GM12878 (cell line): ENCODE measurements at regions not wholly inside any gene's neighbourhood (a gene's known extent, or its start where the extent isn't known, plus 50 kb on each side); places are given as distances from the start of the nearest gene placed in this dataset.

Experiments
- ATAC-seq: fragments of 200-7000 bp; cut with Tn5 transposase; 3 replicates; pipeline ENCODE4 v1.9.1; 2020; ENCODE audit warnings: mild to moderate bottlenecking, moderate library complexity
- BruUV-seq: library from RNA; stranded (reverse); fragments of 400-500 nt; replicated peaks from 2 replicates; lab custom pipeline; 2021; lab: Mats Ljungman, UMichigan
- CTCF ChIA-PET: fragments of 300-600 bp; sonication (Branson Sonifier 250); formaldehyde crosslinking; extraction: SDS; loops from one replicate; lab custom pipeline; 2021; ENCODE audit warnings: inconsistent platforms; lab: Yijun Ruan, JAX
- POLR2A ChIA-PET: fragments of 350-600 bp; formaldehyde crosslinking; extraction: SDS; loops from one replicate; lab custom pipeline; 2021; ENCODE audit warnings: inconsistent platforms; lab: Charles Lee
- RAD21 ChIA-PET: fragments of 300-600 bp; sonication (Branson Sonifier 250); formaldehyde crosslinking; loops from one replicate; lab custom pipeline; 2023; ENCODE audit warnings: antibody characterized with exemption; ENCODE audit not compliant: unreplicated experiment; lab: Charles Lee
- SMC1A ChIA-PET: fragments of 300-600 bp; sonication (Branson Sonifier 250); formaldehyde crosslinking; loops from one replicate; lab custom pipeline; 2023; ENCODE audit not compliant: unreplicated experiment, uncharacterized antibody; lab: Charles Lee
- DNase-seq: peaks from one replicate; pipeline ENCODE4 v3.0.0-alpha.2; 2011; ENCODE audit warnings: low read depth, low spot score
- FAIRE-seq: peaks from 3 replicates; lab custom pipeline; 2011; peaks lifted over from hg19 to GRCh38; lab: Jason Lieb, UNC
- H2AFZ ChIP-seq: 2 replicates; pipeline ENCODE4 v1.6.0; 2011; ENCODE audit warnings: low read depth, low read length, control low read depth; ENCODE audit not compliant: control insufficient read depth
- H3K27ac ChIP-seq: 2 replicates; pipeline ENCODE4 v1.5.1; 2011; ENCODE audit warnings: control low read depth; ENCODE audit not compliant: control insufficient read depth, insufficient read depth
- H3K27me3 ChIP-seq, 2 experiments: replicated peaks in 1 of 2; 2 replicates each; pipeline versions ENCODE4 v1.6.0 to v1.6.1; 2011; ENCODE audit warnings: low read length in 1 of 2; ENCODE audit not compliant: control insufficient read depth in 2 of 2, insufficient read depth in 2 of 2
- H3K36me3 ChIP-seq, 2 experiments: 2 replicates each; pipeline ENCODE4 v1.5.1; 2011; ENCODE audit warnings: low read length in 1 of 2; ENCODE audit not compliant: control insufficient read depth in 2 of 2, insufficient read depth in 2 of 2
- H3K4me1 ChIP-seq: 2 replicates; pipeline ENCODE4 v1.6.1; 2011; ENCODE audit warnings: mild to moderate bottlenecking, low read length, moderate library complexity, mixed read lengths; ENCODE audit not compliant: control insufficient read depth, insufficient read depth
- H3K4me2 ChIP-seq: 2 replicates; pipeline ENCODE4 v1.6.0; 2011; ENCODE audit warnings: control low read depth; ENCODE audit not compliant: control insufficient read depth, insufficient read depth
- H3K4me3 ChIP-seq: fragments of 200-600 bp; sonication (generic); 2 replicates; pipeline ENCODE4 v1.5.1; 2016
- H3K79me2 ChIP-seq: 2 replicates; pipeline ENCODE4 v1.6.0; 2011; ENCODE audit warnings: low read length; ENCODE audit not compliant: control insufficient read depth, insufficient read depth
- H3K9ac ChIP-seq: 2 replicates; pipeline ENCODE4 v1.8.0; 2011; ENCODE audit warnings: low read length, control low read depth, mixed read lengths; ENCODE audit not compliant: control insufficient read depth, insufficient read depth
- H3K9me3 ChIP-seq: replicated peaks from 3 replicates; pipeline ENCODE4 v1.5.1; 2011; ENCODE audit warnings: mild to moderate bottlenecking, low read length; ENCODE audit not compliant: control insufficient read depth, insufficient read depth
- H4K20me1 ChIP-seq: 2 replicates; pipeline ENCODE4 v1.6.0; 2011; ENCODE audit not compliant: control insufficient read depth, insufficient read depth
- ASH2L ChIP-seq: fragments of 300-600, 200-600 bp; sonication (generic); IDR thresholded peaks from 2 replicates; pipeline ENCODE4 v1.6.1; 2017; ENCODE audit warnings: low read depth, mild to moderate bottlenecking, borderline replicate concordance
- CBX5 ChIP-seq: sonication (generic); IDR thresholded peaks from 2 replicates; pipeline ENCODE4 v1.6.1; 2016; ENCODE audit warnings: low read depth, moderate library complexity, mild to moderate bottlenecking, inconsistent platforms
- HDAC2 ChIP-seq: fragments of 200-600 bp; sonication (generic); IDR thresholded peaks from 2 replicates; pipeline ENCODE4 v1.6.1; 2017
- MTA2 ChIP-seq: fragments of 450-650 bp; IDR thresholded peaks from 2 replicates; pipeline ENCODE4 v1.6.1; 2016; ENCODE audit warnings: low read depth, mild to moderate bottlenecking, moderate library complexity
- MTA3 ChIP-seq: IDR thresholded peaks from 2 replicates; pipeline ENCODE4 v1.6.1; 2012; ENCODE audit warnings: low read length, inconsistent platforms, borderline replicate concordance
- PAX8 ChIP-seq: fragments of 450-650 bp; IDR thresholded peaks from 2 replicates; pipeline ENCODE4 v1.6.1; 2017; ENCODE audit warnings: mild to moderate bottlenecking, moderate library complexity
- SP1 ChIP-seq: IDR thresholded peaks from one replicate; pipeline ENCODE4 v1.6.1; 2011; ENCODE audit warnings: low read depth, low read length
- SPI1 ChIP-seq: IDR thresholded peaks from 2 replicates; pipeline ENCODE4 v1.6.1; 2011; ENCODE audit warnings: low read depth, mild to moderate bottlenecking, low read length, moderate library complexity, borderline replicate concordance; ENCODE audit not compliant: insufficient read depth
- TARDBP ChIP-seq: IDR thresholded peaks from 2 replicates; pipeline ENCODE4 v1.6.1; 2016; ENCODE audit warnings: borderline replicate concordance
- TCF12 ChIP-seq: IDR thresholded peaks from 2 replicates; pipeline ENCODE4 v1.6.1; 2011; ENCODE audit warnings: low read depth, mild to moderate bottlenecking, low read length
- YY1 ChIP-seq: IDR thresholded peaks from 2 replicates; pipeline ENCODE4 v1.6.1; 2011; ENCODE audit warnings: low read depth, mild to moderate bottlenecking, low read length
- ZNF384 ChIP-seq: IDR thresholded peaks from 2 replicates; pipeline ENCODE4 v1.6.1; 2012; ENCODE audit warnings: low read depth, mild to moderate bottlenecking, low read length, improper control_type of control experiment, borderline replicate concordance
- ZZZ3 ChIP-seq: IDR thresholded peaks from 2 replicates; pipeline ENCODE4 v1.6.1; 2011; ENCODE audit warnings: low read depth; ENCODE audit not compliant: control insufficient read depth, insufficient read length
- WGBS: methylation state at CpG from one replicate; pipeline ENCODE4 v1.1.6; 2016; ENCODE audit warnings: low lambda C conversion rate; ENCODE audit not compliant: insufficient replicate concordance, insufficient coverage; ENCODE audit errors: missing lambda C conversion rate; 5-methylcytosine and 5-hydroxymethylcytosine counted together
- in situ Hi-C: fragments of 300-500 bp; cut with MboI; formaldehyde crosslinking; loops from 9 replicates; pipeline ENCODE4 v1.14.3; 2018; ENCODE audit warnings: mixed read lengths
- intact Hi-C: fragments of 100-400 bp; cut with micrococcal nuclease; formaldehyde crosslinking; loops from one replicate; pipeline ENCODE4 v1.14.2; 2022; ENCODE audit not compliant: unreplicated experiment
- TF ChIP-seq, protein P1 (sequence below): fragments of 450-650 bp; IDR thresholded peaks from 2 replicates; pipeline ENCODE4 v1.6.1; 2017; ENCODE audit warnings: antibody characterized with exemption, mild to moderate bottlenecking, moderate library complexity

DNA sequence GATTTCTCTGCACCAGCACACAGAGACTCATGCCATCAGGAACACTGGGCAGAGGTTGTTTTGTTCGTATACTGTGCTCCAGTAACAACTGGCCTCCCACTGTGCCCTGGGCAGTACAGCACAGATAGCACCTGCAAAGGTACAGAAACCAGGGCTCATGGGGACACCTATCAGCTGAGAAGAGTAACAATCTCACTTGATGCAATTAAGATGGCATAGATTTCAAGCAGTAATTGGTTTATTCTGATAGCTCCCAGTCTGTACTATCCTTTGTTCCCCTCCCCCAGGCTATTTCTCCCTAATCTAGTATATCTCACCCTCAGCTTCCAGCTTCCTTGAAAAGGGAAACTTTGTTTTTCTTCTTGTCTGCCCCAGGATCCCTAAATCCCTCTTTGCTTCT is 343.9 kb upstream of the MMADHC start:
- no peak overlapping the region for H3K4me3 ChIP-seq
- no TSS peak for BruUV-seq
- H4K20me1 ChIP-seq, result no peaks in the 10 kb centered on the region
- CTCF ChIA-PET, result no interaction called here
- H3K9me3 ChIP-seq, result no peaks in the 10 kb centered on the region
- ATAC-seq (no peak), DNase-seq (no peak), FAIRE-seq (no peak)
- H3K27me3 ChIP-seq, result no peaks in the 10 kb centered on the region
- in situ Hi-C loops, result no loop called here
- no peaks in the 10 kb centered on the region for H3K79me2 ChIP-seq
- SMC1A ChIA-PET, result no interaction called here
- H2AFZ ChIP-seq, result no peak overlapping the region
- H3K36me3 ChIP-seq, result no peaks in the 10 kb centered on the region
- RAD21 ChIA-PET, result no interaction called here
- POLR2A ChIA-PET, result no interaction called here
- H3K9ac ChIP-seq, result no peak overlapping the region
- intact Hi-C loops, result no loop called here
- 0% methylated on average over 1 of the region's 1 CpG for WGBS
- H3K4me1 ChIP-seq, result no peaks in the 10 kb centered on the region
- H3K4me2 ChIP-seq, result no peak overlapping the region
- H3K27ac ChIP-seq, result no peak overlapping the region
- no peak for TF ChIP-seq ASH2L
- TF ChIP-seq PAX8, result no peak
- no peak for TF ChIP-seq ZNF384

DNA sequence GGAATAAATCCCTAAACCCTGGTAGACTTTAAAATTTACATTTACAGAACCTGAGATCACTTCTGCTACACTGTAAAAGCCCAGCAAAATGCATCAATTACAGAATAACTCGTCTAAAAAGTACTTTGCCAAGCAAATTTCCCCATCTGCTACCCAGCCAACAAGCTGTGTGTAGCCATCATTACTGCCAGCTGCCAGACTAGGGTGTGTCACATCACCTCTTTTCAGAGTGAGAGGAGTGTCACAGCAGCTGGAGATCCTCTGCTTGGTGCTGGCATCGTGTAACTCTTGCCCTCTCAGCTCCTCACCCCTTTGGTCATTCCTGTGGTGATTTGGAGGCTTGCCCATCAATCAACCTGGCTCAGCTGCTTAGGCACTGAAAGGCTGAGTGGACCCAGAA is 340.4 kb upstream of the MMADHC start:
- no peak overlapping the region for H3K27ac ChIP-seq
- no peaks in the 10 kb centered on the region for H4K20me1 ChIP-seq
- DNase-seq (no peak), ATAC-seq (no peak), FAIRE-seq (no peak)
- ChIA-PET RAD21 (interaction anchor here (0.8 kb wide), 1 partner anchor 10 kb away, joined by 3 read pairs; no protein-coding TSS in a partner anchor), CTCF (no interaction called here), POLR2A (no interaction called here), SMC1A (interaction anchor here (0.6 kb wide), 1 partner anchor 16 kb away, joined by 3 read pairs; no protein-coding TSS in a partner anchor)
- H2AFZ ChIP-seq, result no peak overlapping the region
- no TSS peak for BruUV-seq
- H3K9me3 ChIP-seq, result no peaks in the 10 kb centered on the region
- no peaks in the 10 kb centered on the region for H3K27me3 ChIP-seq
- no peak overlapping the region for H3K9ac ChIP-seq
- WGBS, result 0% methylated on average over 2 of the region's 2 CpGs
- no peak overlapping the region for H3K4me3 ChIP-seq
- H3K79me2 ChIP-seq, result no peaks in the 10 kb centered on the region
- no peaks in the 10 kb centered on the region for H3K4me1 ChIP-seq
- no peak overlapping the region for H3K4me2 ChIP-seq
- H3K36me3 ChIP-seq, result no peaks in the 10 kb centered on the region
- in situ Hi-C loops (no loop called here), intact Hi-C loops (no loop called here)
- no peak for TF ChIP-seq TARDBP
- no peak for TF ChIP-seq HDAC2
- TF ChIP-seq SPI1, result no peak
- TF ChIP-seq TCF12, result no peak
- TF ChIP-seq CBX5, result no peak
- no peak for TF ChIP-seq MTA3
- no peak for TF ChIP-seq YY1
- TF ChIP-seq SP1, result no peak
- TF ChIP-seq ZZZ3, result no peak
- no peak for TF ChIP-seq MTA2
- TF ChIP-seq, protein P1, sequence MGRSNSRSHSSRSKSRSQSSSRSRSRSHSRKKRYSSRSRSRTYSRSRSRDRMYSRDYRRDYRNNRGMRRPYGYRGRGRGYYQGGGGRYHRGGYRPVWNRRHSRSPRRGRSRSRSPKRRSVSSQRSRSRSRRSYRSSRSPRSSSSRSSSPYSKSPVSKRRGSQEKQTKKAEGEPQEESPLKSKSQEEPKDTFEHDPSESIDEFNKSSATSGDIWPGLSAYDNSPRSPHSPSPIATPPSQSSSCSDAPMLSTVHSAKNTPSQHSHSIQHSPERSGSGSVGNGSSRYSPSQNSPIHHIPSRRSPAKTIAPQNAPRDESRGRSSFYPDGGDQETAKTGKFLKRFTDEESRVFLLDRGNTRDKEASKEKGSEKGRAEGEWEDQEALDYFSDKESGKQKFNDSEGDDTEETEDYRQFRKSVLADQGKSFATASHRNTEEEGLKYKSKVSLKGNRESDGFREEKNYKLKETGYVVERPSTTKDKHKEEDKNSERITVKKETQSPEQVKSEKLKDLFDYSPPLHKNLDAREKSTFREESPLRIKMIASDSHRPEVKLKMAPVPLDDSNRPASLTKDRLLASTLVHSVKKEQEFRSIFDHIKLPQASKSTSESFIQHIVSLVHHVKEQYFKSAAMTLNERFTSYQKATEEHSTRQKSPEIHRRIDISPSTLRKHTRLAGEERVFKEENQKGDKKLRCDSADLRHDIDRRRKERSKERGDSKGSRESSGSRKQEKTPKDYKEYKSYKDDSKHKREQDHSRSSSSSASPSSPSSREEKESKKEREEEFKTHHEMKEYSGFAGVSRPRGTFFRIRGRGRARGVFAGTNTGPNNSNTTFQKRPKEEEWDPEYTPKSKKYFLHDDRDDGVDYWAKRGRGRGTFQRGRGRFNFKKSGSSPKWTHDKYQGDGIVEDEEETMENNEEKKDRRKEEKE, result no peak
